GM19463 (cell line): ENCODE measurements at regions not wholly inside any gene's neighbourhood (a gene's known extent, or its start where the extent isn't known, plus 50 kb on each side); places are given as distances from the start of the nearest gene placed in this dataset.
"Not testable (repeated sequence)": the region's sequence is repeated elsewhere in the genome, so short reads cannot be mapped to it uniquely, and the experiment has no call there.

ENCODE experiments used
- ATAC-seq: cut with Tn5 transposase; IDR thresholded peaks from one replicate; pipeline ENCODE4 v1.9.1; 2021; ENCODE audit warnings: mild to moderate bottlenecking, moderate library complexity; ENCODE audit not compliant: unreplicated experiment

GRCh38 chr14:82029038-82029437 is 495.4 kb upstream of the SEL1L start:
- peak; percentile 90 for ATAC-seq

GRCh38 chr14:82035397-82035796 is 501.7 kb upstream of the SEL1L start:
- ATAC-seq, result no peak

DNA sequence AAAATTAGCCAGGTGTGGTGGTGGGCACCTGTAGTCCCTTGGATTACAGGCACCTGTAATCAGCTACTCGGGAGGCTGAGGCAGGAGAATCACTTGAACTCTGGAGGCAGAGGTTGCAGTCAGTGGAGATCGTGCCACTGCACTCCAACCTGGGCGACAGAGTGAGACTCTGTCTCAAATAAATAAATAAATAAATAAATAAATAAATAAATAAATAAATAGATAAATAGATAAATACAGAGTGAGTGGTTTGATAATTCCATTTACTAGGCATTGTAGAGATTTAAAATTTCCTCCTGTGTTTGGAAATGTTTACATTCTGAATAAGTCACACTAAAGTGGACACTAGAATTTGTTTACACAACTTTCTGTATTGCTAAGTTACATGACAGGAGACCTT is 504.4 kb upstream of the SEL1L start:
- ATAC-seq, result not testable (repeated sequence)

DNA sequence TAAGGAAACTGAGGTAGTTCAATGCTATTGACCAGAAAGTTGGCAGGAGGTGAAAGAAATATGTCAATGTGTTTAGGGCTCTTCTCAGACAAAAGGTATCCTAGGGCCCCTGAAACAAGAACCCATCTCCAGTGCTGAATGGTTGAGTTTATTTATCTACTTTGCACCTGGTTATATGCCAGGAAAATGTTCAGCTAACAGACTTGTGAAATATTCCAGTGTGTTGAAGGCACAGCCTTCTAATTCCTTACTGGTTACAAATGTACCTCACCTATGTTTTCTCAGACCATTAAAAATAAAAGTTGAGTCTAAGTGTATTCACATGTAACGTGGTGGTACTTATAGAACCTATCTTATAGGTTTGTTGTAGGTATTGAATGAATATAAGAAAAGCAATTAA is 511.7 kb upstream of the SEL1L start:
- no peak for ATAC-seq

DNA sequence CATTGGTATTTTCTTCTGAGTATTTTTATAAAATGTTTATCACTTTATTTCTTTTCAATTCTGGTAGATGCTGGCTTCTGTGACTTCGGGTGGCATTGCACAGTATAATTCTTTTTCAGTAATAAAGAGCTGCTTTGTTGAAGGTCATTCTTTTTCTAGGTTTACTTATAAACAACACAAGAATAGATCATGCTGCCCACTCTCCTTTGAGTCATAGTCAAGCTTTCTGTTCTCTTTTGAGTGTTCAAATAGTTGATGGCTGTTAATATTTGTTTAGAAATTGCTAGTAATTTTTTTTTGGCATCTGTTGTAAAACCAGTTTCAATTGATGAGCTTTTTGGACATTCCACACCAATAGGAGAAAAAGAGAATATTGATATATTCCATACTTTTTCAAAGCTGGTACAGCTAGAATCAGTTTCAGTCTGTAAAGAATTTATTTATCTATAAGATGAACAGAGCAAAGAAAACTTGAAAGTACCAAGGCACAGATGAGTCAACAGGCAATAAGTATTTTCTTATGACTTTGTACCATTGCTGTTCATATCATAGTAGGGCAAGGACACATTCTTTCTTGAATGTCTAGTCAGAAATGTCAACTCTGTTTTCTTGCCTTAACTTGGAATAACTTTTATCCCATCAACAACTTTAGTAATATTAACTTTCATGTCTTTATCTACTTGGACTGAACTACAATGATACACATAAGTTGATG is 513.0 kb upstream of the SEL1L start:
- peak; percentile 67 for ATAC-seq

- peak; percentile 43 for ATAC-seq
These were observed 514.3 kb upstream of the SEL1L start for GRCh38 chr14:82047777-82048470.

DNA sequence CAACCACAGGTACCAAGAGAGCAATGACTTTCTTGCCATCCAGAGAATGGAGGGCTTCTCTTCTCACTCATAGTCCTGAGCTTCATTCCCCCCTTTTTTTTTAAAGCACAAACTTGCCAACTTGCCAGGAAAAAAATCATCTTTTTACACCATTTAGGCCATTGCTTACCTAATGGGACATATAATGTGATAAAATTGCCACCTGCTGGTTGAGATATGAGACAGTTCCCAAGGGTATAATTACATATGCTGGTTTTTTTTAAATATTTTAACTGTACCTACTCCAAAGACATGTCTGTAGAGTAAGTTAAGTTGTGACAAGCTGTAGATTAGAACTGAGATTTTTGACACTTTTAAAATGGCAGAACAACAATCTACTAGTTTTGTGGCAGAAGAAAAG is 519.1 kb upstream of the SEL1L start:
- ATAC-seq, result no peak

DNA sequence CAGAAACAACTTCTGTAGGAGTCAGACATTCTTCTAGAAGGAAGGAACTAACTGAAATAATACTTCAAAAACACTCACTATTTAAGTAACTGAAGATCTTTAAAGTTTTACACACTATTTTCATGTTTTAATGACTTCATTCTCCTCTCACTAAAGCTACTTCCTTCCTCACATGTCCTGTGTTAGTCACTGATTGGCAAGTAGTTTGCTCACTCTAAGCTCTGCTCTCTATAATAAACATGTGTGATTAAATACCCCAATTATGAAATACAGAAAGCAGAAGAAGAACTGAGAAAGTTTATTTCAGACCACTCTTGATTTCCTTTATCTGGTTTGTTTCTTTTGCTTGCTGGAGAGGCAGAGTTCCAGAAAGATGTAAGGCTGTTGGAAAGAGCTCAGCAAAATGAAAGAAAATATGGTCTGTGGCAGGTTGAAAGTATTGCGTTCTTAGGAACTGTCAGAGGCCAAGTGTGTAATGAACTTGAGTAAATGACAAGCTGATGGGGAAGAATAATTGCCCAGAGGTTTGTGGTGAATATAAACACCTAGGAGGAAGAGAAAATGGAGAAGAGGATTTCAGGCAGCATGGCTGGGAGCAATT is 522.0 kb upstream of the SEL1L start:
- no peak for ATAC-seq

- no peak for ATAC-seq
These were observed 526.6 kb upstream of the SEL1L start for GRCh38 chr14:82060219-82060618.

- no peak for ATAC-seq
These were observed 533.7 kb upstream of the SEL1L start for GRCh38 chr14:82067221-82067875.

- ATAC-seq, result no peak
These were observed 536.4 kb upstream of the SEL1L start for GRCh38 chr14:82070040-82070439.

- ATAC-seq, result no peak
These were observed 537.1 kb upstream of the SEL1L start for GRCh38 chr14:82070753-82071152.

- no peak for ATAC-seq
These were observed 539.9 kb upstream of the SEL1L start for GRCh38 chr14:82073547-82073946.

GRCh38 chr14:82075566-82075965 is 541.9 kb upstream of the SEL1L start:
- no peak for ATAC-seq

DNA sequence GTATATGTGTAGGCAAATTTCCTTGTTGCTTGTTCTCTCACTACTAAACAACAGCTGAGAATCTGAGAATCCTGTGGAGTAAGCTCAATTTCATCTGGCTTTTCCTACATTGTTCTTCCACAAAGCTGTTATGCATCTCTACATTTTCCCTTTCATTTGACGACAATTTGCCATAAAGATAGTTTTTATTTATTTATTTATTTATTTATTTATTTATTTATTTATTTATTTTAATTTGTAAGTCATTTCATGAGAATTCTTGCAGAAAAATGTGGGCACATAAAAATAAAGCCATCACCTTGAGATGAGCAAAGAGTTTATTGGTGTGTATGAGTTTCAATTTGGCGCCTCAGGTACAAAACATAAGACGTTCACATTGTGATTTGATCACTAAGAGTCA is 545.9 kb upstream of the SEL1L start:
- no peak for ATAC-seq

- ATAC-seq, result no peak
These were observed 546.7 kb upstream of the SEL1L start for GRCh38 chr14:82080370-82080769.

DNA sequence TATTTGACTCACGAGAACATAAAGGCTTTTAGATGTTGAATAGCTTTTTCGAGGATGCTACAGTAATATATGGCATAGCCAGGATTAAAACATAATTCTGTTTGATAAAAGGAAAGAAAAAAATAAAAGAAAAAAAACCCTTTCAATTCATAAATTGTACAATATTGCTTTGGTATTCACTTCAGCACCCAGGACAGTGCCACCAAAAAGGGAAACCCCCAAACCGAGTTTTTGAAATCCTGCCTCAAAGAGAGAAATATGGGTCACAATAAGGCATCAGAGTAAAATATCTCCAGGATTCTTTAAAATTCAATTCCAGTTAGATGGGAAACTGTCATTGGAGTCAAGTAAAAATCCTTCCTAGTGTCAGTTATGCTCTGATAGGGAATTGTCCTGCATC is 551.2 kb upstream of the SEL1L start:
- no peak for ATAC-seq

DNA sequence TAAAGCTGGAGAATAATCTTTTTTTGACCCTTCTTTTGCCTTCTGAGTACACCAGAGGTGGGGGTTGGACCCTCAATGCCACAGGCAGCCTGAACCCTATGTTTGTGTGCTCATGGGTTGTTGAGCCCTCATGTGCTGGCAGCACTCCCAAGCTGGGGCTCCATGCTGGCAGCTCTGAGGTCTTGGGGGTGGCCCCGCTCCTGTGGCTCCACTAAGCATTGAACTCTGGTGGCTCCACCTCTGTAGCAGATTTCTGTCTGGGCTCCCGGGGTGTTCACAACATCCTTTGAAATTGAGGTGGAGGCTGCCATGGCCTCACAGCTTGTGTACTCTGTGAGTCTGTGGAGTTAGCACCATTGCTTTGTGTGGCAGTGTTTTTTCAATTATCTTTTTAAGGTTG is 557.4 kb upstream of the SEL1L start:
- no peak for ATAC-seq

GRCh38 chr14:82094829-82095345 is 561.2 kb upstream of the SEL1L start:
- no peak for ATAC-seq

- ATAC-seq, result no peak
These were observed 570.4 kb upstream of the SEL1L start for GRCh38 chr14:82104013-82104412.

- no peak for ATAC-seq
These were observed 578.7 kb upstream of the SEL1L start for GRCh38 chr14:82112210-82112839.
